NCI-H2107 (cell line): ENCODE measurements at regions not wholly inside any gene's neighbourhood (a gene's known extent, or its start where the extent isn't known, plus 50 kb on each side); places are given as distances from the start of the nearest gene placed in this dataset.
"Not testable (repeated sequence)": the region's sequence is repeated elsewhere in the genome, so short reads cannot be mapped to it uniquely, and the experiment has no call there.

Experiments used
- DNase-seq: peaks from one replicate; lab custom pipeline; 2025; lab: John Stamatoyannopoulos, UW

- DNase-seq: no peak
Observed at GRCh38 chr3:174541708-174542315, 317.3 kb upstream of the NAALADL2 start.

GRCh38 chr3:174547801-174548435, 311.2 kb upstream of the NAALADL2 start:
- no peak for DNase-seq

- DNase-seq: no peak
Observed at GRCh38 chr3:174548841-174549623, 310.1 kb upstream of the NAALADL2 start.

GRCh38 chr3:174581558-174581957, 277.6 kb upstream of the NAALADL2 start:
- no peak for DNase-seq

- DNase-seq: no peak
Observed at GRCh38 chr3:174583396-174583795, 275.7 kb upstream of the NAALADL2 start.

GRCh38 chr3:174587137-174587536, 272.0 kb upstream of the NAALADL2 start:
- DNase-seq: not testable (repeated sequence)

GRCh38 chr3:174596447-174596982, 262.6 kb upstream of the NAALADL2 start:
- DNase-seq: no peak

GRCh38 chr3:174598885-174599439, 260.2 kb upstream of the NAALADL2 start:
- DNase-seq: no peak

- no peak for DNase-seq
Observed at GRCh38 chr3:174613173-174613572, 246.0 kb upstream of the NAALADL2 start.

- no peak for DNase-seq
Observed at GRCh38 chr3:174614036-174614435, 245.1 kb upstream of the NAALADL2 start.

GRCh38 chr3:174618368-174619080, 240.6 kb upstream of the NAALADL2 start:
- DNase-seq: no peak

GRCh38 chr3:174619239-174619638, 239.9 kb upstream of the NAALADL2 start:
- DNase-seq: no peak

GRCh38 chr3:174620138-174620537, 239.0 kb upstream of the NAALADL2 start:
- DNase-seq: no peak

- no peak for DNase-seq
Observed at GRCh38 chr3:174620855-174621472, 238.2 kb upstream of the NAALADL2 start.

GRCh38 chr3:174633342-174633741, 225.8 kb upstream of the NAALADL2 start:
- no peak for DNase-seq

GRCh38 chr3:174636451-174636850, 222.7 kb upstream of the NAALADL2 start:
- no peak for DNase-seq

- no peak for DNase-seq
Observed at GRCh38 chr3:174639406-174639805, 219.7 kb upstream of the NAALADL2 start.

- no peak for DNase-seq
Observed at GRCh38 chr3:174639970-174640369, 219.2 kb upstream of the NAALADL2 start.

- no peak for DNase-seq
Observed at GRCh38 chr3:174640932-174641331, 218.2 kb upstream of the NAALADL2 start.

GRCh38 chr3:174644287-174644686, 214.8 kb upstream of the NAALADL2 start:
- no peak for DNase-seq

GRCh38 chr3:174651951-174652350, 207.2 kb upstream of the NAALADL2 start:
- no peak for DNase-seq
